GM19452 (cell line): ENCODE measurements at regions not wholly inside any gene's neighbourhood (a gene's known extent, or its start where the extent isn't known, plus 50 kb on each side); places are given as distances from the start of the nearest gene placed in this dataset.

Experiments used
- ATAC-seq: cut with Tn5 transposase; IDR thresholded peaks from one replicate; pipeline ENCODE4 v1.9.1; 2021; ENCODE audit not compliant: unreplicated experiment

- ATAC-seq: no peak
Observed at GRCh38 chr7:16975712-16976111, 93.9 kb upstream of the AGR3 start.

- no peak for ATAC-seq
Observed at GRCh38 chr7:16978358-16979244, 96.8 kb upstream of the AGR3 start.

GRCh38 chr7:16980539-16980938 is 98.8 kb upstream of the AGR3 start:
- no peak for ATAC-seq

GRCh38 chr7:16982640-16983350 is 101.0 kb upstream of the AGR3 start:
- peak; percentile 69 for ATAC-seq

GRCh38 chr7:16984375-16984774 is 102.6 kb upstream of the AGR3 start:
- no peak for ATAC-seq

- ATAC-seq: no peak
Observed at GRCh38 chr7:16985621-16986020, 103.8 kb upstream of the AGR3 start.

GRCh38 chr7:16986755-16987154 is 105.0 kb upstream of the AGR3 start:
- no peak for ATAC-seq

GRCh38 chr7:16989811-16990413 is 108.1 kb upstream of the AGR3 start:
- ATAC-seq: no peak

GRCh38 chr7:16991551-16991950 is 109.8 kb upstream of the AGR3 start:
- no peak for ATAC-seq

GRCh38 chr7:16993543-16993942 is 111.8 kb upstream of the AGR3 start:
- ATAC-seq: no peak

- no peak for ATAC-seq
Observed at GRCh38 chr7:16998481-16999051, 116.8 kb upstream of the AGR3 start.

- ATAC-seq: no peak
Observed at GRCh38 chr7:16999541-17000267, 117.9 kb upstream of the AGR3 start.

- no peak for ATAC-seq
Observed at GRCh38 chr7:17005271-17005670, 123.5 kb upstream of the AGR3 start.

GRCh38 chr7:17007841-17008240 is 126.1 kb upstream of the AGR3 start:
- ATAC-seq: no peak

GRCh38 chr7:17009007-17009719 is 127.4 kb upstream of the AGR3 start:
- ATAC-seq: no peak

- ATAC-seq: no peak
Observed at GRCh38 chr7:17009933-17010332, 128.2 kb upstream of the AGR3 start.

GRCh38 chr7:17010637-17011300 is 129.0 kb upstream of the AGR3 start:
- ATAC-seq: no peak

GRCh38 chr7:17013204-17013603 is 131.4 kb upstream of the AGR3 start:
- ATAC-seq: no peak

GRCh38 chr7:17014686-17015085 is 132.9 kb upstream of the AGR3 start:
- no peak for ATAC-seq

GRCh38 chr7:17015598-17016031 is 133.8 kb upstream of the AGR3 start:
- ATAC-seq: no peak
